Loucy (cell line): ENCODE measurements at regions not wholly inside any gene's neighbourhood (a gene's known extent, or its start where the extent isn't known, plus 50 kb on each side); places are given as distances from the start of the nearest gene placed in this dataset.

Experiments used
- EZH2phosphoT487 ChIP-seq: fragments of 200-600 bp; IDR thresholded peaks from 2 replicates; pipeline ENCODE4 v1.6.1; 2018; ENCODE audit warnings: antibody characterized with exemption, mild to moderate bottlenecking, moderate library complexity, borderline replicate concordance
- TF ChIP-seq, protein P1 (sequence below): fragments of 200-600 bp; sonication (generic); conservative IDR thresholded peaks from 2 replicates; pipeline ENCODE4 v1.5.1; 2014; ENCODE audit warnings: mild to moderate bottlenecking, antibody characterized with exemption, low read length

DNA sequence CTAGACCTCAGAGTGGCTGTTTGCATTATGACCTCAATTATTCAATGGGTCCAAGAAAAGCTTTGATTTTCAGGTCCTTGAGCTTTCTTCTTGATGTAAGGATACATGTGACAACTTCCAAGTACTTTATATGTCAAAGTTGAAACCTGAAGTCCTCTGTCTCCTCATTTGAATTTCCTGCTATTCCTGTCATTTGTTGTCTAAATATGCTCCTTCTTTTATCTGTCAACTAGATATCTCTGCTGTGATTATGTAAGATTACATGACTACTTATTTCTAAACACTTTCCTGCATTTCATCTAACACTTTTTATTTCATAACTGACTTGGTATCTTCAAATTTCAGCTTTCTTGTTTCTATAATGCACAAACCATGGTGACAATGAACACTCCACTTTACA is 670.0 kb upstream of the FAM174A start:
- TF ChIP-seq, protein P1, sequence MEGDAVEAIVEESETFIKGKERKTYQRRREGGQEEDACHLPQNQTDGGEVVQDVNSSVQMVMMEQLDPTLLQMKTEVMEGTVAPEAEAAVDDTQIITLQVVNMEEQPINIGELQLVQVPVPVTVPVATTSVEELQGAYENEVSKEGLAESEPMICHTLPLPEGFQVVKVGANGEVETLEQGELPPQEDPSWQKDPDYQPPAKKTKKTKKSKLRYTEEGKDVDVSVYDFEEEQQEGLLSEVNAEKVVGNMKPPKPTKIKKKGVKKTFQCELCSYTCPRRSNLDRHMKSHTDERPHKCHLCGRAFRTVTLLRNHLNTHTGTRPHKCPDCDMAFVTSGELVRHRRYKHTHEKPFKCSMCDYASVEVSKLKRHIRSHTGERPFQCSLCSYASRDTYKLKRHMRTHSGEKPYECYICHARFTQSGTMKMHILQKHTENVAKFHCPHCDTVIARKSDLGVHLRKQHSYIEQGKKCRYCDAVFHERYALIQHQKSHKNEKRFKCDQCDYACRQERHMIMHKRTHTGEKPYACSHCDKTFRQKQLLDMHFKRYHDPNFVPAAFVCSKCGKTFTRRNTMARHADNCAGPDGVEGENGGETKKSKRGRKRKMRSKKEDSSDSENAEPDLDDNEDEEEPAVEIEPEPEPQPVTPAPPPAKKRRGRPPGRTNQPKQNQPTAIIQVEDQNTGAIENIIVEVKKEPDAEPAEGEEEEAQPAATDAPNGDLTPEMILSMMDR, result no peak
- no peak for TF ChIP-seq EZH2phosphoT487
